Esophagus muscularis mucosa (tissue), 4 donors: ENCODE measurements at regions not wholly inside any gene's neighbourhood (a gene's known extent, or its start where the extent isn't known, plus 50 kb on each side); places are given as distances from the start of the nearest gene placed in this dataset.

Source experiments
- CTCF ChIP-seq, 3 experiments: fragments of 200-600 bp in 2 of 3; fragments of 450-650 bp in 1 of 3; sonication (generic) in 2 of 3; IDR thresholded peaks; one replicate each; pipeline ENCODE4 v1.5.1; 2017 to 2019; ENCODE audit warnings: antibody characterized with exemption in 3 of 3, mild to moderate bottlenecking in 2 of 3, moderate library complexity in 1 of 3
- EP300 ChIP-seq: sonication (generic); formaldehyde crosslinking; IDR thresholded peaks from one replicate; pipeline ENCODE4 v1.6.1; 2017; ENCODE audit warnings: antibody characterized with exemption
- POLR2A ChIP-seq: fragments of 450-650 bp; IDR thresholded peaks from one replicate; pipeline ENCODE4 v1.6.1; 2017; ENCODE audit warnings: antibody characterized with exemption, moderate library complexity, mild to moderate bottlenecking, low read depth

- TF ChIP-seq CTCF (IDR thresholded peaks at IDR 0.05) (no peak), EP300 (no peak), POLR2A (no peak)
These were observed 928.1 kb downstream of the TBC1D22A start for GRCh38 chr22:47690586-47690985.
